GM18499 (cell line): ENCODE measurements at regions not wholly inside any gene's neighbourhood (a gene's known extent, or its start where the extent isn't known, plus 50 kb on each side); places are given as distances from the start of the nearest gene placed in this dataset.

Source experiments
- ATAC-seq: cut with Tn5 transposase; IDR thresholded peaks from one replicate; pipeline ENCODE4 v1.9.1; 2021; ENCODE audit warnings: moderate number of reproducible peaks; ENCODE audit not compliant: insufficient read depth, unreplicated experiment

- ATAC-seq: no peak
Measured at GRCh38 chr11:31964181-31964580, 126.7 kb upstream of the RCN1 start.

GRCh38 chr11:31960126-31960525 is 130.7 kb upstream of the RCN1 start:
- no peak for ATAC-seq

- no peak for ATAC-seq
Measured at GRCh38 chr11:31959716-31960115, 131.2 kb upstream of the RCN1 start.

GRCh38 chr11:31958076-31958735 is 132.7 kb upstream of the RCN1 start:
- peak; percentile 55 for ATAC-seq

- no peak for ATAC-seq
Measured at GRCh38 chr11:31957674-31958073, 133.2 kb upstream of the RCN1 start.

- ATAC-seq: no peak
Measured at GRCh38 chr11:31956310-31956709, 134.6 kb upstream of the RCN1 start.

- ATAC-seq: no peak
Measured at GRCh38 chr11:31955838-31956237, 135.0 kb upstream of the RCN1 start.

GRCh38 chr11:31953803-31954327 is 137.0 kb upstream of the RCN1 start:
- no peak for ATAC-seq

- peak; percentile 72 for ATAC-seq
Measured at GRCh38 chr11:31949733-31950200, 138.6 kb upstream of the PAX6 start.

GRCh38 chr11:31947051-31947450 is 135.9 kb upstream of the PAX6 start:
- no peak for ATAC-seq

GRCh38 chr11:31943056-31943780 is 132.1 kb upstream of the PAX6 start:
- peak; percentile 94 for ATAC-seq

GRCh38 chr11:31940371-31941037 is 129.4 kb upstream of the PAX6 start:
- no peak for ATAC-seq

- no peak for ATAC-seq
Measured at GRCh38 chr11:31939004-31939403, 127.9 kb upstream of the PAX6 start.

GRCh38 chr11:31936312-31936711 is 125.2 kb upstream of the PAX6 start:
- no peak for ATAC-seq

- ATAC-seq: no peak
Measured at GRCh38 chr11:31932879-31933278, 121.8 kb upstream of the PAX6 start.

GRCh38 chr11:31927982-31928381 is 116.9 kb upstream of the PAX6 start:
- ATAC-seq: no peak

- ATAC-seq: no peak
Measured at GRCh38 chr11:31926816-31927528, 115.8 kb upstream of the PAX6 start.

- ATAC-seq: no peak
Measured at GRCh38 chr11:31926106-31926505, 115.0 kb upstream of the PAX6 start.

- no peak for ATAC-seq
Measured at GRCh38 chr11:31922450-31922849, 111.3 kb upstream of the PAX6 start.

GRCh38 chr11:31921081-31921480 is 110.0 kb upstream of the PAX6 start:
- ATAC-seq: no peak
